ENCODE measurements at regions not wholly inside any gene's neighbourhood (a gene's known extent, or its start where the extent isn't known, plus 50 kb on each side); places are given as distances from the start of the nearest gene placed in this dataset.

DNA sequence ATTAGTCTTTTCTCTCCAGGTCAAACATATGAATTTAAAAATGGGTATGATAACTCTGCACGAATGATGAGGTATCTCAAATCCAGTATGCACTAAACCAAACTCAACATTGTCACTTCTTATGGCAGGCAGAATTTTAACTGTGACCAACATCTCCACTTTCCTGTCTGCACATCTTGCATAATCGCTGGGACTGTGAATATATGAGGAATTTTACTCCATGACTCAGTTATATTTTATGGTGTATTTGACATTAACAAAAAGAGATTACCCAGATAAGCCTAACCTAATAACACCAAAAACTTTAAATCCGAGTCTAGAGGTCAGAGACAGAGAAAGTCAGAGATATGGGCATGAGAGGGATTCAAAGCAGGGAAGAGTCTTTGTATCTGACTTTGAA, 454.5 kb upstream of the SEMA3D start:
- TF ChIP-seq SRF (IDR thresholded peaks at IDR 0.05; ENCODE audit: low read depth) (no peak), POLR2AphosphoS5 (IDR thresholded peaks at IDR 0.05; ENCODE audit: low read depth, low read length) (no peak), EZH2 (IDR thresholded peaks at IDR 0.05) (no peak), EZH2phosphoT487 (IDR thresholded peaks at IDR 0.05; ENCODE audit: borderline replicate concordance) (no peak), JUND (IDR thresholded peaks at IDR 0.05) (no peak), ZNF274 (IDR thresholded peaks at IDR 0.05; ENCODE audit: low read depth, low read length) (no peak), POLR2A (IDR thresholded peaks at IDR 0.05; ENCODE audit: borderline replicate concordance, extremely low read depth, insufficient read depth, insufficient read length) (no peak)
- TF ChIP-seq, protein P1, sequence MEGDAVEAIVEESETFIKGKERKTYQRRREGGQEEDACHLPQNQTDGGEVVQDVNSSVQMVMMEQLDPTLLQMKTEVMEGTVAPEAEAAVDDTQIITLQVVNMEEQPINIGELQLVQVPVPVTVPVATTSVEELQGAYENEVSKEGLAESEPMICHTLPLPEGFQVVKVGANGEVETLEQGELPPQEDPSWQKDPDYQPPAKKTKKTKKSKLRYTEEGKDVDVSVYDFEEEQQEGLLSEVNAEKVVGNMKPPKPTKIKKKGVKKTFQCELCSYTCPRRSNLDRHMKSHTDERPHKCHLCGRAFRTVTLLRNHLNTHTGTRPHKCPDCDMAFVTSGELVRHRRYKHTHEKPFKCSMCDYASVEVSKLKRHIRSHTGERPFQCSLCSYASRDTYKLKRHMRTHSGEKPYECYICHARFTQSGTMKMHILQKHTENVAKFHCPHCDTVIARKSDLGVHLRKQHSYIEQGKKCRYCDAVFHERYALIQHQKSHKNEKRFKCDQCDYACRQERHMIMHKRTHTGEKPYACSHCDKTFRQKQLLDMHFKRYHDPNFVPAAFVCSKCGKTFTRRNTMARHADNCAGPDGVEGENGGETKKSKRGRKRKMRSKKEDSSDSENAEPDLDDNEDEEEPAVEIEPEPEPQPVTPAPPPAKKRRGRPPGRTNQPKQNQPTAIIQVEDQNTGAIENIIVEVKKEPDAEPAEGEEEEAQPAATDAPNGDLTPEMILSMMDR (IDR thresholded peaks at IDR 0.05 in 2 of 3, conservative IDR thresholded peaks at IDR 0.05 in 1 of 3; ENCODE audit: borderline replicate concordance in 1 of 3, insufficient read depth in 1 of 3, low read depth in 2 of 3, low read length in 2 of 3) = no peak
